ENCODE measurements at regions not wholly inside any gene's neighbourhood (a gene's known extent, or its start where the extent isn't known, plus 50 kb on each side); places are given as distances from the start of the nearest gene placed in this dataset.
"Not testable (repeated sequence)": the region's sequence is repeated elsewhere in the genome, so short reads cannot be mapped to it uniquely, and the experiment has no call there.

- no peak for ATAC-seq
- Mint-ChIP-seq H3K27ac (no peak overlapping the region), H3K27me3 (no peaks in the 10 kb centered on the region), H3K9me3 (peaks cover 7% of the 10 kb centered on the region), H3K4me1 (ENCODE audit: low read depth in 2 of 2) (no peaks in the 10 kb centered on the region), H3K4me3 (no peak overlapping the region), H3K36me3 (peaks cover 5% of the 10 kb centered on the region)
- no peak for DNase-seq (ENCODE audit: low spot score)
Observed at GRCh38 chr5:85472749-85473148, 1088.1 kb upstream of the EDIL3 start.

GRCh38 chr5:85475151-85475550, 1090.5 kb upstream of the EDIL3 start:
- not testable (repeated sequence) for H3K27ac Mint-ChIP-seq, H3K9me3 Mint-ChIP-seq

GRCh38 chr5:85476617-85477016, 1091.9 kb upstream of the EDIL3 start:
- no peak for ATAC-seq
- no peak for DNase-seq (ENCODE audit: low spot score)
- no peaks in the 10 kb centered on the region for H3K27me3 Mint-ChIP-seq
- H3K27ac Mint-ChIP-seq, result no peak overlapping the region
- H3K4me1 Mint-ChIP-seq (ENCODE audit: low read depth in 2 of 2), result no peaks in the 10 kb centered on the region
- H3K9me3 Mint-ChIP-seq, result no peaks in the 10 kb centered on the region
- no peak overlapping the region for H3K4me3 Mint-ChIP-seq
- H3K36me3 Mint-ChIP-seq, result no peaks in the 10 kb centered on the region

More at GRCh38 chr5:85475151-85475550, 1090.5 kb upstream of the EDIL3 start:
- H3K36me3 Mint-ChIP-seq; H3K4me1 Mint-ChIP-seq (ENCODE audit: low read depth in 2 of 2); H3K4me3 Mint-ChIP-seq; H3K27me3 Mint-ChIP-seq; DNase-seq (ENCODE audit: low spot score); ATAC-seq: not testable (repeated sequence)

GRCh38 chr5:85479849-85480248, 1095.2 kb upstream of the EDIL3 start:
- H3K27ac Mint-ChIP-seq, result no peak overlapping the region
- no peak overlapping the region for H3K4me3 Mint-ChIP-seq
- DNase-seq (ENCODE audit: low spot score) (no peak), ATAC-seq (no peak)
- no peaks in the 10 kb centered on the region for H3K27me3 Mint-ChIP-seq
- no peaks in the 10 kb centered on the region for H3K36me3 Mint-ChIP-seq
- peaks cover 6% of the 10 kb centered on the region for H3K9me3 Mint-ChIP-seq
- no peaks in the 10 kb centered on the region for H3K4me1 Mint-ChIP-seq (ENCODE audit: low read depth in 2 of 2)

- H3K36me3 Mint-ChIP-seq, result no peaks in the 10 kb centered on the region
- H3K27me3 Mint-ChIP-seq, result no peaks in the 10 kb centered on the region
- no peak overlapping the region for H3K4me3 Mint-ChIP-seq
- no peak for ATAC-seq
- no peaks in the 10 kb centered on the region for H3K4me1 Mint-ChIP-seq (ENCODE audit: low read depth in 2 of 2)
- peaks cover 13% of the 10 kb centered on the region for H3K9me3 Mint-ChIP-seq
- H3K27ac Mint-ChIP-seq, result no peak overlapping the region
- DNase-seq (ENCODE audit: low spot score), result no peak
Observed at GRCh38 chr5:85484982-85485574, 1100.4 kb upstream of the EDIL3 start.

GRCh38 chr5:85488295-85488694, 1103.6 kb upstream of the EDIL3 start:
- no peaks in the 10 kb centered on the region for H3K36me3 Mint-ChIP-seq
- H3K4me3 Mint-ChIP-seq, result no peak overlapping the region
- no peak for DNase-seq (ENCODE audit: low spot score)
- ATAC-seq, result no peak
- H3K27ac Mint-ChIP-seq, result no peak overlapping the region
- H3K4me1 Mint-ChIP-seq (ENCODE audit: low read depth in 2 of 2), result no peaks in the 10 kb centered on the region
- peaks cover 20% of the 10 kb centered on the region for H3K9me3 Mint-ChIP-seq
- no peaks in the 10 kb centered on the region for H3K27me3 Mint-ChIP-seq

- Mint-ChIP-seq H3K4me3 (no peak overlapping the region), H3K27ac (no peak overlapping the region), H3K36me3 (no peaks in the 10 kb centered on the region), H3K27me3 (no peaks in the 10 kb centered on the region), H3K4me1 (ENCODE audit: low read depth in 2 of 2) (no peaks in the 10 kb centered on the region), H3K9me3 (peaks cover 8% of the 10 kb centered on the region)
- no peak for ATAC-seq
- no peak for DNase-seq (ENCODE audit: low spot score)
Observed at GRCh38 chr5:85500869-85501268, 1116.2 kb upstream of the EDIL3 start.

- Mint-ChIP-seq H3K4me3 (no peak overlapping the region), H3K27ac (no peak overlapping the region), H3K9me3 (peaks cover 40% of the 10 kb centered on the region), H3K4me1 (ENCODE audit: low read depth in 2 of 2) (no peaks in the 10 kb centered on the region), H3K36me3 (peaks cover 6% of the 10 kb centered on the region), H3K27me3 (no peaks in the 10 kb centered on the region)
- no peak for DNase-seq (ENCODE audit: low spot score)
- ATAC-seq, result no peak
Observed at GRCh38 chr5:85512896-85513295, 1104.8 kb upstream of the COX7C start.

GRCh38 chr5:85515588-85515987, 1102.2 kb upstream of the COX7C start:
- ATAC-seq (no peak), DNase-seq (ENCODE audit: low spot score) (no peak)
- Mint-ChIP-seq H3K4me1 (ENCODE audit: low read depth in 2 of 2) (no peaks in the 10 kb centered on the region), H3K27me3 (no peaks in the 10 kb centered on the region), H3K27ac (no peak overlapping the region), H3K36me3 (peaks cover 1% of the 10 kb centered on the region), H3K9me3 (peaks cover 30% of the 10 kb centered on the region), H3K4me3 (no peak overlapping the region)

- Mint-ChIP-seq H3K4me3 (no peak overlapping the region), H3K27ac (no peak overlapping the region), H3K27me3 (no peaks in the 10 kb centered on the region), H3K36me3 (no peaks in the 10 kb centered on the region), H3K4me1 (ENCODE audit: low read depth in 2 of 2) (no peaks in the 10 kb centered on the region), H3K9me3 (peaks cover 18% of the 10 kb centered on the region)
- ATAC-seq (no peak), DNase-seq (ENCODE audit: low spot score) (no peak)
Observed at GRCh38 chr5:85517386-85517785, 1100.4 kb upstream of the COX7C start.

- no peaks in the 10 kb centered on the region for H3K27me3 Mint-ChIP-seq
- no peak overlapping the region for H3K4me3 Mint-ChIP-seq
- no peaks in the 10 kb centered on the region for H3K36me3 Mint-ChIP-seq
- H3K4me1 Mint-ChIP-seq (ENCODE audit: low read depth in 2 of 2), result no peaks in the 10 kb centered on the region
- no peak for DNase-seq (ENCODE audit: low spot score)
- no peak overlapping the region for H3K27ac Mint-ChIP-seq
- ATAC-seq, result no peak
- H3K9me3 Mint-ChIP-seq, result peaks cover 4% of the 10 kb centered on the region
Observed at GRCh38 chr5:85533341-85534047, 1084.2 kb upstream of the COX7C start.

GRCh38 chr5:85538362-85538761, 1079.4 kb upstream of the COX7C start:
- H3K9me3 Mint-ChIP-seq, result peaks cover 3% of the 10 kb centered on the region
- no peaks in the 10 kb centered on the region for H3K27me3 Mint-ChIP-seq
- ATAC-seq, result no peak
- no peaks in the 10 kb centered on the region for H3K36me3 Mint-ChIP-seq
- H3K4me3 Mint-ChIP-seq, result no peak overlapping the region
- no peaks in the 10 kb centered on the region for H3K4me1 Mint-ChIP-seq (ENCODE audit: low read depth in 2 of 2)
- H3K27ac Mint-ChIP-seq, result no peak overlapping the region
- DNase-seq (ENCODE audit: low spot score), result no peak

- Mint-ChIP-seq H3K27me3 (no peaks in the 10 kb centered on the region), H3K4me3 (no peak overlapping the region), H3K27ac (no peak overlapping the region), H3K4me1 (ENCODE audit: low read depth in 2 of 2) (no peaks in the 10 kb centered on the region), H3K9me3 (peaks cover 17% of the 10 kb centered on the region), H3K36me3 (peaks cover 9% of the 10 kb centered on the region)
- ATAC-seq (no peak), DNase-seq (ENCODE audit: low spot score) (no peak)
Observed at GRCh38 chr5:85545129-85545528, 1072.6 kb upstream of the COX7C start.

GRCh38 chr5:85549229-85549628, 1068.5 kb upstream of the COX7C start:
- Mint-ChIP-seq H3K27me3 (no peaks in the 10 kb centered on the region), H3K36me3 (peaks cover 9% of the 10 kb centered on the region), H3K27ac (no peak overlapping the region), H3K4me3 (no peak overlapping the region), H3K9me3 (peaks cover 15% of the 10 kb centered on the region), H3K4me1 (ENCODE audit: low read depth in 2 of 2) (no peaks in the 10 kb centered on the region)
- DNase-seq (ENCODE audit: low spot score) (no peak), ATAC-seq (no peak)

All from natural killer cell treated with Interleukin-12 subunit alpha and Interleukin-12 subunit beta and Interleukin-15 and Interleukin-18, amount 100 ng/mL, for 72 hours (primary cell).